CD14-positive monocyte (primary cell): ENCODE measurements at regions not wholly inside any gene's neighbourhood (a gene's known extent, or its start where the extent isn't known, plus 50 kb on each side); places are given as distances from the start of the nearest gene placed in this dataset.

ENCODE experiments used
- DNase-seq, 3 donors: peaks; one replicate each; pipeline ENCODE4 v3.0.0-alpha.2; 2011 to 2022
- H2AFZ ChIP-seq: 2 replicates; pipeline ENCODE4 v1.6.0; 2012; ENCODE audit warnings: mild to moderate bottlenecking, low read depth, low read length, inconsistent platforms; ENCODE audit not compliant: insufficient read depth, poor library complexity, severe bottlenecking
- H3K27ac ChIP-seq, 2 donors: 1 replicate in 1 of 2; 2 replicates in 1 of 2; pipeline ENCODE4 v1.5.1; 2012 to 2013; ENCODE audit warnings: low read length in 2 of 2, control low read depth in 1 of 2, inconsistent platforms in 1 of 2, low read depth in 1 of 2, mild to moderate bottlenecking in 1 of 2
- H3K27me3 ChIP-seq, 2 donors: one replicate each; pipeline versions ENCODE4 v1.6.0 to v1.6.1; 2011 to 2013; ENCODE audit warnings: low read length in 2 of 2; ENCODE audit not compliant: control insufficient read depth in 2 of 2, insufficient read depth in 2 of 2
- H3K36me3 ChIP-seq, 2 donors: replicated peaks in 1 of 2; 1 replicate in 1 of 2; 2 replicates in 1 of 2; pipeline versions ENCODE4 v1.5.1 to v1.6.1; 2012 to 2013; ENCODE audit warnings: low read length in 2 of 2, control low read depth in 1 of 2, inconsistent platforms in 1 of 2, mild to moderate bottlenecking in 1 of 2; ENCODE audit not compliant: insufficient read depth in 2 of 2, control insufficient read depth in 1 of 2
- H3K4me1 ChIP-seq, 2 donors: 1 replicate in 1 of 2; 2 replicates in 1 of 2; pipeline versions ENCODE4 v1.5.1 to v1.6.1; 2012 to 2013; ENCODE audit warnings: low read length in 2 of 2, control low read depth in 1 of 2, inconsistent platforms in 1 of 2, mild to moderate bottlenecking in 1 of 2, moderate library complexity in 1 of 2; ENCODE audit not compliant: insufficient read depth in 2 of 2, control insufficient read depth in 1 of 2
- H3K4me2 ChIP-seq: replicated peaks from 2 replicates; pipeline ENCODE3; 2012; ENCODE audit warnings: low read length, moderate library complexity, mild to moderate bottlenecking; ENCODE audit not compliant: poor library complexity, severe bottlenecking; ENCODE audit errors: extremely low read depth
- H3K4me3 ChIP-seq, 3 experiments: fragments of 200-600 bp in 1 of 3; sonication (generic) in 1 of 3; replicated peaks in 1 of 3; 1 replicate in 2 of 3; 2 replicates in 1 of 3; pipeline ENCODE4 v1.5.1; 2011 to 2013; ENCODE audit warnings: low read length in 3 of 3, mild to moderate bottlenecking in 3 of 3, control low read depth in 2 of 3, low read depth in 2 of 3, inconsistent platforms in 1 of 3, moderate library complexity in 1 of 3
- H3K79me2 ChIP-seq: 2 replicates; pipeline ENCODE4 v1.6.0; 2012; ENCODE audit warnings: mild to moderate bottlenecking, control low read depth, inconsistent platforms, low read length, moderate library complexity; ENCODE audit not compliant: insufficient read depth
- H3K9ac ChIP-seq: 2 replicates; pipeline ENCODE4 v1.6.0; 2017; ENCODE audit warnings: low read length, mild to moderate bottlenecking; ENCODE audit not compliant: insufficient read depth, poor library complexity, severe bottlenecking
- H3K9me3 ChIP-seq, 2 donors: replicated peaks in 1 of 2; 1 replicate in 1 of 2; 2 replicates in 1 of 2; pipeline versions ENCODE4 v1.5.1 to v1.6.1; 2012 to 2013; ENCODE audit warnings: low read length in 2 of 2, control low read depth in 1 of 2; ENCODE audit not compliant: control insufficient read depth in 1 of 2, insufficient read depth in 1 of 2
- H4K20me1 ChIP-seq: 2 replicates; pipeline ENCODE4 v1.6.0; 2012; ENCODE audit warnings: mild to moderate bottlenecking, low read length, control low read depth, moderate library complexity; ENCODE audit not compliant: insufficient read depth
- H3K27ac Mint-ChIP-seq, 7 donors: one replicate each; pipeline ENCODE4 v1.8.0; 2020; ENCODE audit warnings: mild to moderate bottlenecking in 7 of 7, mixed read lengths in 7 of 7, moderate library complexity in 6 of 7, inconsistent platforms in 2 of 7
- H3K27me3 Mint-ChIP-seq, 3 donors: one replicate each; pipeline ENCODE4 v1.8.0; 2021 to 2022; ENCODE audit warnings: low read depth in 3 of 3, mild to moderate bottlenecking in 3 of 3, mixed read lengths in 3 of 3, moderate library complexity in 3 of 3, inconsistent platforms in 1 of 3
- H3K36me3 Mint-ChIP-seq, 2 donors: one replicate each; pipeline ENCODE4 v1.8.0; 2020; ENCODE audit warnings: mixed read lengths in 2 of 2, inconsistent platforms in 1 of 2, mild to moderate bottlenecking in 1 of 2
- H3K4me1 Mint-ChIP-seq: one replicate; pipeline ENCODE4 v1.8.0; 2020; ENCODE audit warnings: mild to moderate bottlenecking, mixed read lengths
- H3K4me3 Mint-ChIP-seq, 2 donors: one replicate each; pipeline ENCODE4 v1.8.0; 2020; ENCODE audit warnings: mild to moderate bottlenecking in 2 of 2, mixed read lengths in 2 of 2, moderate library complexity in 1 of 2
- H3K9me3 Mint-ChIP-seq, 7 donors: one replicate each; pipeline ENCODE4 v1.8.0; 2020 to 2022; ENCODE audit warnings: mixed read lengths in 7 of 7, mild to moderate bottlenecking in 6 of 7, moderate library complexity in 6 of 7, inconsistent platforms in 2 of 7
- WGBS: methylation state at CpG from one replicate; pipeline ENCODE4 v1.1.5; 2013; ENCODE audit warnings: missing lambda C conversion rate; ENCODE audit not compliant: insufficient coverage; 5-methylcytosine and 5-hydroxymethylcytosine counted together
- intact Hi-C, 2 donors: fragments of 100-400 bp; cut with micrococcal nuclease; formaldehyde crosslinking; loops; one replicate each; pipeline versions ENCODE4 v1.15.0 to v1.15.1; 2023
- TF ChIP-seq, protein P1 (sequence below): fragments of 200-600 bp; IDR thresholded peaks from one replicate; pipeline ENCODE4 v1.8.0; 2022; ENCODE audit warnings: antibody characterized with exemption, mild to moderate bottlenecking

DNA sequence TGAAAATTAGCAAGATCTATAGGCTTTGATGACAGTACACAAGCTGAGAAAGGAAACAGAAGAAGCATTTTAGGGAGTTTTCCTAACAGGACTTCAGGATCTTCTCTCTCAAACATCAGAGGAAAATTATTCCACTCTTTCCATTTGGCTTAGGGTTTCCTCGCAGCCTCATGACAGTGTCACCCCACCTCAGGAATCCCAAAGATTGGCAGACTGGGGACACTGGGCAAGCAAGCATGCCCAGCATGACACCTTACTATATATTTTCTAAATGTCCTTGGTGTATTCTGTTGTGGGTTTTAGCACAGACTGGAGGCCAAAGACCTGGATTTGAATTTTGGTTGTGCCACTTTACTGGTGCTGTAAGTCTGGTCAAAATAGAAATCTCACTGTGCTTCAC, 482.4 kb upstream of the SOX5 start:
- Mint-ChIP-seq H3K4me3 (no peak overlapping the region), H3K27me3 (no peaks in the 10 kb centered on the region), H3K36me3 (no peaks in the 10 kb centered on the region), H3K4me1 (no peaks in the 10 kb centered on the region), H3K9me3 (peaks cover 0 to 3% (median 0%) of the 10 kb centered on the region in 7 donors), H3K27ac (no peak overlapping the region)
- no peaks in the 10 kb centered on the region for H4K20me1 ChIP-seq
- no peak overlapping the region for H3K4me2 ChIP-seq
- TF ChIP-seq, protein P1, sequence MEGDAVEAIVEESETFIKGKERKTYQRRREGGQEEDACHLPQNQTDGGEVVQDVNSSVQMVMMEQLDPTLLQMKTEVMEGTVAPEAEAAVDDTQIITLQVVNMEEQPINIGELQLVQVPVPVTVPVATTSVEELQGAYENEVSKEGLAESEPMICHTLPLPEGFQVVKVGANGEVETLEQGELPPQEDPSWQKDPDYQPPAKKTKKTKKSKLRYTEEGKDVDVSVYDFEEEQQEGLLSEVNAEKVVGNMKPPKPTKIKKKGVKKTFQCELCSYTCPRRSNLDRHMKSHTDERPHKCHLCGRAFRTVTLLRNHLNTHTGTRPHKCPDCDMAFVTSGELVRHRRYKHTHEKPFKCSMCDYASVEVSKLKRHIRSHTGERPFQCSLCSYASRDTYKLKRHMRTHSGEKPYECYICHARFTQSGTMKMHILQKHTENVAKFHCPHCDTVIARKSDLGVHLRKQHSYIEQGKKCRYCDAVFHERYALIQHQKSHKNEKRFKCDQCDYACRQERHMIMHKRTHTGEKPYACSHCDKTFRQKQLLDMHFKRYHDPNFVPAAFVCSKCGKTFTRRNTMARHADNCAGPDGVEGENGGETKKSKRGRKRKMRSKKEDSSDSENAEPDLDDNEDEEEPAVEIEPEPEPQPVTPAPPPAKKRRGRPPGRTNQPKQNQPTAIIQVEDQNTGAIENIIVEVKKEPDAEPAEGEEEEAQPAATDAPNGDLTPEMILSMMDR: no peak
- intact Hi-C loops: no loop called here
- H3K4me1 ChIP-seq: no peaks in the 10 kb centered on the region
- no peak overlapping the region for H2AFZ ChIP-seq
- no peaks in the 10 kb centered on the region for H3K36me3 ChIP-seq
- no peak overlapping the region for H3K9ac ChIP-seq
- H3K27me3 ChIP-seq: no peaks in the 10 kb centered on the region
- H3K79me2 ChIP-seq: no peaks in the 10 kb centered on the region
- no peak overlapping the region for H3K27ac ChIP-seq
- H3K9me3 ChIP-seq: no peaks in the 10 kb centered on the region
- no CpG with 5 or more reads among the region's 1 CpG for WGBS
- H3K4me3 ChIP-seq: no peak overlapping the region
- no peak for DNase-seq

DNA sequence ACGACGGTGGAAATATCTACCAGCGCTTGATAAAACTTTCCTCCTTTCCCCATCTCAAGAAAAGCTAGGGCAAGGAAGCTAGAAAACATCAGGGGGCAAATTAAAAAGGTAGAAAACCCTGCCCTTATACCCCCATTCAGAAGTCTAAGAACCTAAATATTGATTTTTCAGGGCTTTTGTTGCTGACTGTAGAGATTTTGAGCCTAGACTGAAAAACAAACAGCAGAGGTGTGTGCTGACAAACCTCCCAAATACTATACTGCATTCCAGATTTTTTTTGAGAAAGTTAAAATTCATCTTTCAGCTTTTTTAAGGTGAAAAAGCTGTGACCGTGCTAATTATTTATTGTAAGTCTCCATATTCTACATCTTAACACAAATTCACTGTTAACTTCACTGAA, 478.3 kb upstream of the SOX5 start:
- intact Hi-C loops: no loop called here
- H3K27me3 ChIP-seq: no peaks in the 10 kb centered on the region
- DNase-seq: no peak
- Mint-ChIP-seq H3K4me3 (no peak overlapping the region), H3K36me3 (no peaks in the 10 kb centered on the region), H3K27me3 (no peaks in the 10 kb centered on the region), H3K27ac (no peak overlapping the region), H3K9me3 (peaks cover 0 to 3% (median 0%) of the 10 kb centered on the region in 7 donors), H3K4me1 (no peaks in the 10 kb centered on the region)
- WGBS: no CpG with 5 or more reads among the region's 4 CpGs
- no peaks in the 10 kb centered on the region for H3K36me3 ChIP-seq
- H3K9me3 ChIP-seq: no peaks in the 10 kb centered on the region
- no peaks in the 10 kb centered on the region for H3K79me2 ChIP-seq
- H3K27ac ChIP-seq: no peak overlapping the region
- H3K9ac ChIP-seq: no peak overlapping the region
- no peak overlapping the region for H3K4me3 ChIP-seq
- TF ChIP-seq, protein P1: no peak
- no peak overlapping the region for H2AFZ ChIP-seq
- no peaks in the 10 kb centered on the region for H3K4me1 ChIP-seq
- no peak overlapping the region for H3K4me2 ChIP-seq
- no peaks in the 10 kb centered on the region for H4K20me1 ChIP-seq
